GM12865 (cell line): ENCODE measurements at regions not wholly inside any gene's neighbourhood (a gene's known extent, or its start where the extent isn't known, plus 50 kb on each side); places are given as distances from the start of the nearest gene placed in this dataset.

Experiments
- DNase-seq: peaks from one replicate; pipeline ENCODE4 v3.0.0; 2010; ENCODE audit warnings: low read depth
- H3K4me3 ChIP-seq: 2 replicates; pipeline ENCODE4 v1.5.1; 2011; ENCODE audit warnings: mild to moderate bottlenecking, low read depth, low read length, control low read depth
- CTCF ChIP-seq: IDR thresholded peaks from 2 replicates; pipeline ENCODE4 v1.5.1; 2011; ENCODE audit warnings: low read length, control low read depth, low read depth, inconsistent platforms; ENCODE audit not compliant: insufficient read depth; ENCODE audit errors: missing control alignments

- DNase-seq = no peak
- no peak for TF ChIP-seq CTCF
- H3K4me3 ChIP-seq = no peak overlapping the region
These were observed 458.4 kb upstream of the C9orf72 start for GRCh38 chr9:28031521-28032267.

- no peak overlapping the region for H3K4me3 ChIP-seq
- no peak for DNase-seq
- TF ChIP-seq CTCF = no peak
These were observed 458.9 kb upstream of the C9orf72 start for GRCh38 chr9:28032268-28032590.

GRCh38 chr9:28034242-28034641 is 461.0 kb upstream of the C9orf72 start:
- TF ChIP-seq CTCF = no peak
- no peak for DNase-seq
- no peak overlapping the region for H3K4me3 ChIP-seq

GRCh38 chr9:28037968-28038367 is 464.7 kb upstream of the C9orf72 start:
- no peak for DNase-seq
- no peak for TF ChIP-seq CTCF

GRCh38 chr9:28045051-28045450 is 471.8 kb upstream of the C9orf72 start:
- no peak overlapping the region for H3K4me3 ChIP-seq
- no peak for TF ChIP-seq CTCF
- no peak for DNase-seq

More at GRCh38 chr9:28037968-28038367, 464.7 kb upstream of the C9orf72 start:
- H3K4me3 ChIP-seq = no peak overlapping the region

GRCh38 chr9:28050046-28050445 is 476.8 kb upstream of the C9orf72 start:
- no peak for DNase-seq
- TF ChIP-seq CTCF = no peak

GRCh38 chr9:28050941-28051340 is 477.7 kb upstream of the C9orf72 start:
- H3K4me3 ChIP-seq = no peak overlapping the region
- no peak for TF ChIP-seq CTCF
- no peak for DNase-seq

More at GRCh38 chr9:28050046-28050445, 476.8 kb upstream of the C9orf72 start:
- no peak overlapping the region for H3K4me3 ChIP-seq
